GM18526 (cell line): ENCODE measurements at regions not wholly inside any gene's neighbourhood (a gene's known extent, or its start where the extent isn't known, plus 50 kb on each side); places are given as distances from the start of the nearest gene placed in this dataset.

Experiments
- POLR2A ChIP-seq: IDR thresholded peaks from 3 replicates; pipeline ENCODE4 v1.6.1; 2011; ENCODE audit not compliant: insufficient read length; ENCODE audit errors: extremely low read depth

DNA sequence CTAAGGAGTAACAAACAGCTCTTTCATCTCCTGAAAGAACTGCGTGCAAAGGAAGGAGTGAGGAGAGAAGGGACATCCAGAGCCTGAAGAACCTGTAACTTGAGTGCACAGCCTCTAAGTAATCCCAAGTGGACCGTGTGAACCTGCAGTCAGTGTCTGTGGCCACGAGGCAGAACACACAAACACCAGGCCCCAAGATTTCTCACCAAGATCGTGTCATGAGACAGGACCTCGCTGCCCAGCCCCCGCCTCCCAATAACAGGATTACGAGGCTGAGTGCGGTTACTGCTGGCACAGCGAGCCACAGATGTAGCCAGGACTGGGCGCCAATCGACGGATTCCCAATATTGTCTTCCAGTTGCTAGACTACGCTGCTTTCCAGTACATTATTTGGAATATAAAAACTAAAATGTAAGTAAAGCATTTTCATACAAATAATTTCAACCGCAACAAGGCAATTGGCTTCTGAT, 101.3 kb upstream of the SLC25A33 start:
- no peak for TF ChIP-seq POLR2A

DNA sequence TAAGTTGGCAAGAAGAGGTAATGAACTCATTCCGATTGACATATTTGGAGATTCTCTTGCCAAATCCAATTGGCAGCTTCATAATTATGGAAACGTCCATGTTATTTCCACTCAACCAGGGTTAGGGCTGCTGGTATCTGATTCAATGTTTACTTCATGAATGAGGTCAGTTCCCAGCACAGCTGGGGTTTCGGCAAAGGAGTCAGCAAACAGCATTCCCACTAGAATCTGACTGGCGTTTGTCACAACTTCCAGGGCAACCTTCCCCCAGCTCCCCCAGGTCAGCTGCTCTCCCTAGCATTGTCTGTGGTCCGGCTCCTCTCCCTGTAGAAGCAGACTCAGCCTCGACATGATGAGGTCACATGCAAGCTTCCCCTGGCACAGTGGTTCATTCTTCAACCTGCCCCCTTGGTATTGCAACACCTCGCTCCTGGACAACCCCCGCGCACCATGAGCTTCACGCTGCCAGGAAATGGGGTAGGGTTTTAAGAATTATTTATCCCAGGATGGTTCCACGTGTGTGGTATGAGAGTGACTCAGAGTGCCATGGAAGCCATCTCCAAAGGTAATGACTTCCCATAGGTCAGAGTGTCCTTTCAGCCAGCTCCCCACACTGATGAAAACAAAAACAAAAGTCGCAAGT, 100.7 kb upstream of the SLC25A33 start:
- no peak for TF ChIP-seq POLR2A

- TF ChIP-seq POLR2A: no peak
Measured at GRCh38 chr1:9439074-9439761, 100.0 kb upstream of the SLC25A33 start.

GRCh38 chr1:9440261-9440660, 99.0 kb upstream of the SLC25A33 start:
- no peak for TF ChIP-seq POLR2A

DNA sequence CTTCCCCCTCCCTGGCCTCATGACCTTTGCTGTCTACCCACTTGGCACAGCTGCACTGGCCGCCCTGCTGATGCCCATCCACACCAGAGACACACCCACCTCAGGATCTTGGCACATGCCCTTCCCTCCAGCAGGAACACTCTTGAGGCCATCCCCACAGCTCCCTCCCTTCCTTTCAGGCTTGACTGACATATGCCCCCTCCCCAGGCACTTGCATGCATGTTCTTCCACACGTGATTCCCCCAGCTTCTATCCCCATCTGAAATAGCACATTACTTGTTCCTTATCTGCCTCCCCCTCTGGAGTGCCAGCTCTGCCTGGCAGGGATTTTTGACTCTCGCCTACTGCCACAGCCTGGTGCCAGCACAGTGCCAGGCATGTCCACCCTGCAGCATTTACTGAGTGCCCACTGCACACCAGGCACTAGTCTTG, 98.5 kb upstream of the SLC25A33 start:
- TF ChIP-seq POLR2A: no peak

- TF ChIP-seq POLR2A: no peak
Measured at GRCh38 chr1:9441451-9442133, 97.7 kb upstream of the SLC25A33 start.

GRCh38 chr1:9442278-9442846, 96.9 kb upstream of the SLC25A33 start:
- no peak for TF ChIP-seq POLR2A

DNA sequence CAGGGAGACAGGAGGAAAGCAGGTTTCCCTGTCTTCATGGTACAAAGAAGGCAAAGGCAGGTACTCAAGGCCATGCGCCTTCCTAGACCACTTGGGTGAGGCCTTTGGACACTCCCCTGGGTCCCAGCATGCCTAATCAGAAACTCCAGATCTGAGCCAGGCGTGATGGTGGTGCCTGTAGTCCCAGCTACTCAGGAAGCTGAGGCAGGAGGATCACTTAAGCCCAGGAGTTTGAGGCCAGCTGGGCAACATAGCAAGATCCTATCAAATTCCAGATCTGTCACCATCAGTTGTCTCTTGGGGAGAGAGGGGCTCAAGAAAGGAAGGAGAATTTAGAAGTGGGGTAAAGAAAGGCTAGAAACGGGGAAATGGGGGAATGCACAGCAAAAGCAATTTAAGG, 96.3 kb upstream of the SLC25A33 start:
- TF ChIP-seq POLR2A: no peak

- no peak for TF ChIP-seq POLR2A
Measured at GRCh38 chr1:9443913-9444445, 95.3 kb upstream of the SLC25A33 start.

GRCh38 chr1:9444532-9444931, 94.7 kb upstream of the SLC25A33 start:
- no peak for TF ChIP-seq POLR2A

DNA sequence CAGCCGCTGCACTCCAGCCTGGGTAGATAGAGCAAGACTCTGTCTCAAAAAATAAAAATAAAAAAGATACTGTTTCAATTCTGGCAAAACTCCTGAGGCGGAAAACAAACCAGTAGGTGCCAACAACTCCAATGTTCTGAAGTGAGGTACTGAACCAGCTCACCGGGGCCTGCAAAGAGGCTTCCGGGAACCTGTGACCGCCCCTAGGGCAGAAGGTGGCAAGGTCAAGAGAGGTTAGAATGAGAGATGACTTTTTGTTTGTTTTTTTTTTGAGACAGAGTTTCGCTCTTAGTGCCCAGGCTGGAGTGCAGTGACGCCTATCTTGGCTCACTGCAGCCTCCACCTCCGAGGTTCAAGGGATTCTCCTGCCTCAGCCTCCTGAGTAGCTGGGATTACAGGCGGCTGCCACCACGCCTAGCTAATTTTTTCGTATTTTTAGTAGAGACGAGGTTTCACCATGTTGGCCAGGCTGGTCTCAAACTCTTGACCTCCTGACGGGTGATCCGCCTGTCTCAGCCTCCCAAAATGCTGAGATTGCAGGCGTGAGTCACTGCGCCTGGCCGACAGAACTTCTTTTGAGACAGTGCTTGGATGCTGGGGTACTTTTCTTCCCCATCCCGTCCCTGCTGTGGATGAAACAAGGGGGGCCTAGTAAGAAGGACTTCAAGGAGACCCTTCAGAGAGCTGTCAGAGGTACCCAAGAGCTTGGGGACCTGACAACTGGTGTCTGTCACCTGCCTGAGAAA, 91.9 kb upstream of the SLC25A33 start:
- TF ChIP-seq POLR2A: no peak

- TF ChIP-seq POLR2A: no peak
Measured at GRCh38 chr1:9448132-9449109, 90.8 kb upstream of the SLC25A33 start.

DNA sequence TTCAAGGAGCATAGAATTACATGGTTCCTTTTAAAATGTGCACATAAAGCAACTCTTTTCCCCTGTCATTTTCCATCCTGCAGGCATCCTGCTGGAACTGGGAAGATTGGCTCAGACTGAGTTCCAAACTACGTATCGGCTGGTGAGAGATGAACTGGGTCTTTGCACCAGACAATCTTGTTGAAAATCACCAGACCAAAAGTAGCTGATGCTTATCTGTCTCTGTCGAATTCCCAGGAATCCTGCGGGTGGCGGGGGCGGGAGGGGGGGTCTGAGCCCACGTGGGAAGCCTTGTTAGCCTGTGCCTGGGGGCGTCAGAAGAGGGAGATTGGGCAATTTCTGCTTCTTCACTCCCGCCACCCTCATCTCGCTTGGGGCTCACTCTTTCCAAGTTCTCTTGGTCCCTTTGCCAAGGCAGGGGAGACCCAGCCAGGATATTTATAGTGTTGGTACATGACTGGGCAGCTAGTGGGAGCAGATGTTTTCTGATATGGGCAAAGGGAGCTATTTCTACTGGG, 90.1 kb upstream of the SLC25A33 start:
- no peak for TF ChIP-seq POLR2A

DNA sequence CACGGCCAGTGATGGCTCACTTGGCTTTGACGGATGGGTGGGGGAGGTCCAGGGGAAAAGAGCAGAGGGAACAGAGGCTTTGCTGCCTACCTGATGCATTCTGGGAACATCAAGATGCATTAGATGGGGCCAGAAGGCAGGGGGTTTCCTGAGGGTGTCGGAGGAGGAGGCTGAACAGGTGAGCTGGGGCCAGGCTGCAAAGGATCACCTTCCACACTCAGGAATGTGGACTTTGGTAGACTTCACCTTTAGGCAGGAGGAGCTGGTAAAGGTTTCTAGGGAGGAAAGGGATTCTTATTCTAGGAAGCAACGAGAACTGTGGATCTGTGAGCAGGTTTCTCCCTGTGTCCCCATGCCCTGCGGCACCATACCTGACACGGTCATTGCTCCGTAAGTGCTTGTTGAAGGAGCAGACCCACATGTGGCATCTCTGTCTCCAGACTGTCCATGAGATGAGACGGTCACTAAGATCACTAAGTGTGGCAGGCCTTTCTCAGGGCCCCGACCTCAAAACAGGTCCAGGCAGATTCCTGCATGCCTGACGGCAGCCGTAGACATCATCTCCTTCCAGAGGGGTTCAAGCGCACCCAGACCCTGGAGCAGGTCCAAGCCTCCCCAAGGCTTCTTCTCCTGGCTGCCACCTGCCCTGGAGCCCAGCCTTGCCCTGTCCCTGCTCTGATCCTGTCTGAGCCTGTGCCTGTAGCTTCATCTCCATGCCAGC, 89.1 kb upstream of the SLC25A33 start:
- TF ChIP-seq POLR2A: no peak
